ENCODE measurements at regions not wholly inside any gene's neighbourhood (a gene's known extent, or its start where the extent isn't known, plus 50 kb on each side); places are given as distances from the start of the nearest gene placed in this dataset.
"Not testable (repeated sequence)": the region's sequence is repeated elsewhere in the genome, so short reads cannot be mapped to it uniquely, and the experiment has no call there.

DNA sequence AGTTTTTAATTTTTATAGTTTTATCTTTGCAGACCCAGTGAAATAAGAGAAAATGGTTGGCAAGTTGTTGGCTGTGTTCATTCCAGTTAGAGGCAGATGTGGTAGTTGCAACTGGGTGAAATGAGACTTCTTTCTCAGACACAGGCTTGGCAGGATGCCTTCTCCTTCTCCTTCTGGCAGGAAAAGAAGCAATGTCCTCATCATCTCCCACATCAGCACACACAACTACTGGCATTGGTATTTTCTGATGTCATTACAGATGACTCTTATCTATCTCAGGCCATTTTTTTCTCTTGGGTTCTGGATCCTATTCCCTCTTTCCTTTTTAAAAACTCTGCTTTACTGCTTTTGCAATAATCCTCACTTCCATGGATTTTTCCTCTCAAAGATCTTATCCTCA, 103.3 kb upstream of the EDIL3 start:
- DNase-seq (ENCODE audit: low read depth in 2 of 2): peak in 1 of 2 donors; percentile 29

DNA sequence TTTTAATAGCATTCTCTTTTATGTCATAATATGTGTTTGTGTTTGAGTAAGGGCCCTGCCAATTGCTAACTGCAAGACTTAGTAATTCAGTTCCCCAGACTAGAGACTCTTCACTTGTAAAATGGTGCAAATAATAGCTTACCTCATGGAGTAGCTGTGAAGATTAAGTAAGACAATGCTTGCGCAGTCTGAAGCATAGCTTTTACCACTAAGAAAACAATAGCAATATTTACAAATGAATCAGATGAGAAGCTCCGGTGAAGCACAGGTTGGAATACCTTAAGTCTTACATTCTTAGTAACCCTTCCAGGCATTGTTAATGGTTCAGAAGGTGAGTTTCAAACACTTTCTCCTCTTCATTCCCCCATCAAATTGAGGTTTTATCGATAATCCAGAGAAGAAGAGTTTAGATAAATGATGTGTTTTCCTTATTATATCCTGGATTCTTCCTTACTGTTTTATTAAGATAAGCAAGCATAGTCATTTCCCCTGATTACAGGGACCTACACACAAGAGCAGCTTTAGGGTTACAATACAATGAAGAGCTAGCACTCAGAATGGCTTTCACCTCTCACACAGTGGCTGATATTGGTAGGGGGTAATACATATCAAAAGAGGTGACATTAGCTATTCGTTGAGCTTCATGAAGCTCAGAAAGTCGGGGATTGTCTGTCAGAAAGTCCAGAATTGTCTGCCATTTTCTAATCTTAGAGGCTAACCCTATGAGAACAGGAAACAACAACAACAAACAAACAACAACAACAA, 96.4 kb upstream of the EDIL3 start:
- DNase-seq (ENCODE audit: low read depth in 2 of 2): no peak

DNA sequence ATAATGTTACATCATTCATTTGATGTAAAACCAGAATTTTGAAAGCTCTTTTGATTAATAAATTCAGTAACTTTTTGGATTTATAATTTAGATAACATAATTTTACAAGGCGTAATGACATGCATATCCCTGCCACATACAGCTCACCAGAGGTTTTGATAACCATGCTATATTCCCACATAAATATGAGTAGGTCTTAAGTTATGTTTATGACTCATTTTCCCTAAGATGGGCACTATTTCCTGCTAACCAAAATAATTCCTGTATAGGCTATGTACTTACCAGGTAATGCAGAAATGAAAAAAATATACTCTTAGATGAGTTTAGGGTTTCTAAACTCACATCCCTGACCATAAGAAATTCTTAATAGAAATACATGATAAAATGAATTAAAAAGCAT, 93.9 kb upstream of the EDIL3 start:
- no peak for DNase-seq (ENCODE audit: low read depth in 2 of 2)

DNA sequence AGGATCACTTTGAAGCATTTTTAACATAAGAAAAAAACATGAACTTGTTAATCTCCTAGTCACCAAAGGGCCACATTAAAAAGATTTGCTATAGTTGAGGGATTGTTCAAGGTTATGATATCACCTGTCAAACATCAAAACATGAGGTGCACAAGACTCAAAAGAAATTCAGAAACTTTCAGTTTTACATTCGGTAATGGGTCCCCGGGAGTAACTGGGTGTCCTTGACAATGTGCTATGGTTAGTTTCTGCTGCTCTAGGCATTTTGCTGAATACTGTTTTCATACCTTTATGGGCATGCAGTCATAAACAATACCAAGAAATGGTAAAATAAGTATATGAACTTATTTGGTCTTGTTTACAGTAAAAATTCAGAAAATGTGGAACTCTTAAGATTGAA, 92.8 kb upstream of the EDIL3 start:
- no peak for DNase-seq (ENCODE audit: low read depth in 2 of 2)

DNA sequence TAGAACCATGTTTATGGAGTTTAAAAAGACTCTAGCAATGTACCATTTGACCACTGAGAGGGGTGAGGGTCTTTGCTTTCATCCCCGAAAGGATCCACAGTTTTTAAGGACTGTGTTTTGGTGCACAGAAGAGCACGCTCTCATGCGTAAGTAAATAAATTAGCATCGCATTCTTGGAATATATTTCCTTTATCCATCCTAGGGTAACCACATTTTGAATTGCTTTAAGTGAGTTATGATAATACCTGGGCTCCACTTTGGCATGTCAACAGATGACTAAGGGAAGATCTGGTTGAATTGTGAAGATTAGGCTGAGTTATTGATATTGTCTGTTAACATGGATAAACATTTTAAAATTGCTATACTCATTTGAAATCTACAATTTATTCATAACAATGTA, 89.4 kb upstream of the EDIL3 start:
- no peak for DNase-seq (ENCODE audit: low read depth in 2 of 2)

DNA sequence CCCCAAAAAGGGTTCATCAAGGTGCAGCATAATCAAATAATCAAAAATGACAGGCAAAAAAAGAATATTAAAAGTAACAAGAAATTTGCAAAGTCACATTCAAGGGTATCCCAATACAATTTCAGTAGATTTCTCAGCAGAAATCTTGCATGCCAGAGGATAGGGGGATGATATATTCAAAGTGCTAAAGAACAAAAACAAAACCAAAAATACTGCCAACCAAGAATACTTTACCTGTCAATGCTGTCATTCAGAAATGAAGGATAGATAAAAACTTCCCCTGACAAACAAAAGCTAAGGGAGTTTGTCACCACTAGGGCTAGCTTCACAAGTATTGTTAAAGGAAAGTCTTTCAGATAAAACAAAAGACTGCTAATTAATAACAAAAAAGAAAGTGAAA, 68.7 kb upstream of the EDIL3 start:
- no peak for DNase-seq (ENCODE audit: low read depth in 2 of 2)

DNA sequence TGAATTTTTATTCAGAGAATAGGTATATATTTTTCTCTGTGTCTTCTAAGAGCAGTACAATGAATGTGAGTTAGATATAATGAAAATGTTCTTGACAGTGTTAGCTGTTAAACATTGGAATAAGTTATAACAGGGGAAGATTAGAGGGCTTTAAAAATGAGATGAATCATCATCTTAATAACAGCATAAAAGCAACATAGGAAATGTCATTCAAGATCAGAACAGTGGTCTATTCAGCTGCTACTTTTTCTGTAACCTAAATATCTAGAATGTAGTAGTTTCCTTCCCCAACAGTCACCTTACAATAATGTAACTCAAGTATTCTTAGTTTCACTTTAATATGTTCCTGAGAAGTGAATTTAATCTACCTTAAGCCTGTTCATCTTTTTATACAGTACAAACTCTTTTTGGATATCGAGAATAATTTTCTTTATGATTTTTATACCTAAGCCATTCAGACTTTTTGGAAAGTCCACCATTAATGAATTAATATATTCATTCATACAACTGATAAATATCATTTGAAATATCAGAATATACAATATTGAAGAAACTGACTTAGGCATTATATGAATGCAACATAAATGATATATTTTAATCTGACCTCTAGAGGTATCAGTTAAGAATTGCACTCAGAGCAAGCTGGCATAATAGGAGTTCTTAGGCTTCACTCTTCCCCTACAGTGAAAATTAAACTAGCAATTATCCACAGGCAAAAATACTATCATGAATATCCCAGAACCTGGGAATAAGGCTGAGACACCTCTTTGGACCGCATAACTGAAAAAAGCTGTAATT, 66.1 kb upstream of the EDIL3 start:
- DNase-seq (ENCODE audit: low read depth in 2 of 2): peak in 1 of 2 donors; percentile 49

DNA sequence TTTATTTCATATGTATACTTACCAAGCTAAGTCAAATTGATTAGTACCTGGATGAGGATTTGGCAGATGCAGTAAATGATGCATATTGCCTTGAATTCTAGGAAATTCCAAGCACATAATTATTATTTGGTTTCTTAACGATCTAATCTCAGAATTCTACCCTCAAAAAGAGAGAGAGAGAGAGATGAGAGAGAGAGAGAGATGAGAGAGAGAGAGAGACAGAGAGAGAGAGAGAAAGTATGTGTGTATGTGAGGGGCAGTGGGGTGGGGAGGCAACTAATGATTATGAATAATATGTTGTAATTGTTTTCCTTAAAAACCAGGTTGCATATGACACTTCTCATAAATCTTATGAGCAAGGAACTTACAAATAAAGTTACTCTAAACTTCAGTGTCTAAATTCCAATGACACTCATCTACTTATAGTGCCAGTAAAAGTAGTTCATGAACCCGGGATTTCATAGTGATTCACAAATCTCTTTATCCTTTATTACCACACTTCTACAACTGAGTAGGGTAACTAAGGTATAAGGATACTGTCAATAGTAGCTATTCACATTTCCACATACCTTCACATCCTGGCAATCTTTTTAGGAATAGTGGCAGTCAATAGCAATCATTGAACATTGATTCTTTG, 60.5 kb upstream of the EDIL3 start:
- DNase-seq (ENCODE audit: low read depth in 2 of 2): no peak

DNA sequence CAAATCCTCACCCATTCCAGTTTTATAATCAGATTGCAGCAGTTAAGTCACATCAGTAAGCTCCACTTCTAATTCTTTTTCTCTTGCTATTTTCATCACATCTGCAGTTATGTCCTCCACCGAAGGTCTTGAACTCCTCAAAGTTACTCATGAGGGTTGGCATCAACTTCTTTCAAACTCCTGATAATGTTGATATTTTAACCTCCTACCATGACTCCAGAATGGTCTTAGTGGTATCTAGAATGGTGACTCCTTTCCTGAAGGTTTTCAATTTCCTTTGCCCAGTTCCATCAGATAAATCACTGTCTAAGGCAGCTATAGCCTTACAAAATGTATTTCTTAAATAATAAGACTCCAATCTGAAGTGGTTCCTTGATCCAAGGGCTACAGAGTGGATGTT, 53.8 kb upstream of the EDIL3 start:
- DNase-seq (ENCODE audit: low read depth in 2 of 2): peak in 1 of 2 donors; percentile 20

DNA sequence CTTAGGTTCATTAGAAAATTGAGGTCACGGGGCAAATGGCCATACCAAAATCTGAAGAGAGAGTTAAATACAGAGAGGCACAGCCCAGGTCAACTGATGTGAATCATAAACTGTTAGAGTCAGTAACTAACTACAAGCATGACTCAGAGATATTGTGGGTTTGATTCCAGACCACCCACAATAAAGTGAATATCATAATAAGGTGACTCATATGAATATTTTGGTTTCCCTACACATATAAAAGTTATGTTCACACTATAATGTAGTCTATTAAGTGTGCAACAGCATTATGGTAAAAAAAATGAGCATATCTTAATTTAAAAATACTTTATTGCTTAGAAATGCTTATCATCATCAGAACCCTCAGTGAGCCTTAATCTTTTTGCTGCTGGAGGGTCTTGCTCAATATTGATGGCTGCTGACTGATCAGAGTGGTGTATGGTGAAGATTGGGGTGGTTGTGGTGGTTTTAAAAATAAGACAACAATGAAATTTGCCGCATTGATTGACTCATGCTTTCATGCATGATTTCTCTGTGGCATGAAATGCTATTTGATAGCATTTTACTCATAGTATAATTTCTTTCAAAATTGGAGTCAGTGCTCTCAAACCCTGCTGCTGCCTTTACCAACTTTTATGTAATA, 53.1 kb upstream of the EDIL3 start:
- peak in 1 of 2 donors; percentile 80 for DNase-seq (ENCODE audit: low read depth in 2 of 2)

DNA sequence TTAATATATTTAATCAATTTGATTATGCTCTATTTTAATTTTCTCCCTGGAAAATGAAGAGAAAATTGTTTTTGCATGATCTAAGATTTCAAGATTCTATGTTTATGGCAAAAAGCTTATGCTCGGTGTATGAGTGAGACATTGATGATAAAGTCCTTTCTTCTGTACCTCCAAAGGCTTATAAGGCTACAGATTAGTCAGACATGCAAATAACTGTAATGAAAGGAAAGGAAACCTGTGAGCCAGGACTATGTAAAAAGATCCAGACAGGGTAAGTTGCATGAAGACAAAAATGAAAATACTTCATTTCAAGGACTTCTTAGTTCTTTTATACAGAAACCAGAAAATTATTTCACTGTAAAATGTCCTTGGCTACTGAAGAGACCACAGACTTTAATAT, 52.2 kb upstream of the EDIL3 start:
- peak in 1 of 2 donors; percentile 14 for DNase-seq (ENCODE audit: low read depth in 2 of 2)

DNA sequence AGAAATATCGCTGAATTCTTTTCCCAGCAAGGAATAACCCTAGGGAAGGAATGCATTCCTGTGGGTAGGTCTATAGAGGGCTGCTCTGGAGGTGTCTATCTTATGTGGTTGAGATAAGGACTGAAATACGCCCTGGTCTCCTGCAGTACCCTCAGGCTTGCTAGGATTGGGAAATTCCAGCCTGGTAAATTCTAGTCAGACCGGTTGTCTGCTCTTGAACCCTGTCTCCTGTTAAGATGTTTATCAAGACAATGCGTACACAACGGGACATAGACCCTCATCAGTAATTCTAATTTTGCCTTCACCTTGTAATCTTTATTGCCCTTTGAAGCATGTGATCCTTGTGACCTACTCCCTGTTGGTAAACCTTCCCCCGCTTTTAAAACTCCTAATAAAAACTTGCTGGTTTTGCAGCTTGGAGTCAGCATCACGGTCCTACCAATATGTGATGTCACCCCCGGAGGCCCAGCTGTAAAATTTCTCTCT, 51.2 kb upstream of the EDIL3 start:
- DNase-seq (ENCODE audit: low read depth in 2 of 2): not testable (repeated sequence)

All from lung microvascular endothelial cell (primary cell).